Glutamatergic neuron (in vitro differentiated cells): ENCODE measurements at regions not wholly inside any gene's neighbourhood (a gene's known extent, or its start where the extent isn't known, plus 50 kb on each side); places are given as distances from the start of the nearest gene placed in this dataset.
"Not testable (repeated sequence)": the region's sequence is repeated elsewhere in the genome, so short reads cannot be mapped to it uniquely, and the experiment has no call there.

ENCODE experiments used
- DNase-seq: peaks from one replicate; pipeline ENCODE4 v3.0.0; 2022
- H3K27ac Mint-ChIP-seq: one replicate; pipeline ENCODE4 v1.8.0; 2020; ENCODE audit warnings: mild to moderate bottlenecking, mixed read lengths, inconsistent platforms; ENCODE audit not compliant: unreplicated experiment
- H3K27me3 Mint-ChIP-seq: one replicate; pipeline ENCODE4 v1.8.0; 2020; ENCODE audit warnings: mild to moderate bottlenecking, moderate library complexity, mixed read lengths, inconsistent platforms; ENCODE audit not compliant: unreplicated experiment
- H3K36me3 Mint-ChIP-seq: one replicate; pipeline ENCODE4 v1.8.0; 2020; ENCODE audit warnings: mild to moderate bottlenecking, mixed read lengths, inconsistent platforms; ENCODE audit not compliant: unreplicated experiment
- H3K4me1 Mint-ChIP-seq: one replicate; pipeline ENCODE4 v1.8.0; 2020; ENCODE audit warnings: mild to moderate bottlenecking, low read depth, mixed read lengths, inconsistent platforms; ENCODE audit not compliant: unreplicated experiment
- H3K4me3 Mint-ChIP-seq: one replicate; pipeline ENCODE4 v1.8.0; 2020; ENCODE audit warnings: mild to moderate bottlenecking, mixed read lengths, inconsistent platforms; ENCODE audit not compliant: unreplicated experiment
- H3K9me3 Mint-ChIP-seq: one replicate; pipeline ENCODE4 v1.8.0; 2020; ENCODE audit warnings: mild to moderate bottlenecking, moderate library complexity, mixed read lengths, inconsistent platforms; ENCODE audit not compliant: unreplicated experiment
- CTCF ChIP-seq: fragments of 200-600 bp; sonication (generic); IDR thresholded peaks from one replicate; pipeline ENCODE4 v1.5.0; 2021; ENCODE audit not compliant: partially characterized antibody, unreplicated experiment

- no peak overlapping the region for H3K27ac Mint-ChIP-seq
- peaks cover 5% of the 10 kb centered on the region for H3K36me3 Mint-ChIP-seq
- H3K4me1 Mint-ChIP-seq = no peaks in the 10 kb centered on the region
- H3K4me3 Mint-ChIP-seq = no peak overlapping the region
- H3K9me3 Mint-ChIP-seq = peaks cover 5% of the 10 kb centered on the region
- TF ChIP-seq CTCF = no peak
- H3K27me3 Mint-ChIP-seq = peaks cover 21% of the 10 kb centered on the region
- DNase-seq = no peak
These were observed 83.3 kb downstream of the CPZ start for GRCh38 chr4:8675906-8676305.

DNA sequence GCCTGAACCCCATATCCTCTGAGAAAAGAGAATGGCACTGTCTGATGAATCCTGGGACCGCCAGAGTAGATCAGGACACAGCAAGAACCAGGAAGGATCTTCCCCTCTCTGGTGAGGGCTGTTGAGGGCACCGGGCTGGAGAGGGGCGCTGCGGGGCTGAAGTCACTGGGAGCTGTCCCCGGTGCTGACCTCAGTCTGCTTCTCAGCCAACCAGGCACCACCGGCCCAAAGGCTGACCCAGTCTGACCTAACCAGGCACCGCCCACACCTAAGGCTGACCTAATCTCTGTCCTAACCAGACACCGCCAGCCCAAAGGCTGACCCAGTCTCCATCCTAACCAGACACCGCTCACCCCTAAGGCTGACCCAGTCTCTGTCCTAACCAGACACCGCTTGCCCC is 82.8 kb downstream of the CPZ start:
- H3K27ac Mint-ChIP-seq = no peak overlapping the region
- H3K27me3 Mint-ChIP-seq = peaks cover 18% of the 10 kb centered on the region
- no peak for DNase-seq
- H3K9me3 Mint-ChIP-seq = peaks cover 5% of the 10 kb centered on the region
- H3K4me3 Mint-ChIP-seq = no peak overlapping the region
- H3K4me1 Mint-ChIP-seq = no peaks in the 10 kb centered on the region
- TF ChIP-seq CTCF = no peak
- peaks cover 5% of the 10 kb centered on the region for H3K36me3 Mint-ChIP-seq

DNA sequence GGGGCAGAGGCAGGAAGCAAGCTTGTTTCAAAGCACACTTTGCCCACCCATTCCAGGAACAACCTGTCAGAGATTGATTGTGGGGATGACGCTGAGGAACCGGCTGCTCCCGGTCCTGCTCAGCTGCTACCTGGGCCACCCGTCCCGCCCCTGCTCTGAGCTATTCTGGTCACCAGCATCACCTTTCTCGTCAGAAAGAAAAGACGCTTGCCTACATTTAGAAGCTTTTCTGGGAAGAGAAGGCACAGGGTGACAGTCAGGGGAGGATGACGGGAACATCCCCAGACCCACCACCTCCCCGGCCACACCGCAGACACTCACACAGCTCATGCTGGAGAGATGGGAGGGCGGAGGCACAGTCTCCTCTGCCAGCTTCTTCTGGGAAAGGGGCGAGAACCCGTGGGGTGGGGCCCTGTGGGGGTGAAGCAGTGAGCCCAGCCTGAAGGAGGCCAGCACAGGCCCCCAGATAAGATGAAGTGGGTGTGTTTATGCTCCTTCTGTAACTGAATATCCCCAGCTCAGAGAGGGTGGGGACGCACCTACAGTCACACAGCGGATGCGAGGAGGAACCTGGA is 81.8 kb downstream of the CPZ start:
- no peak overlapping the region for H3K4me3 Mint-ChIP-seq
- no peak for DNase-seq
- peaks cover 14% of the 10 kb centered on the region for H3K27me3 Mint-ChIP-seq
- H3K27ac Mint-ChIP-seq = no peak overlapping the region
- TF ChIP-seq CTCF = no peak
- H3K4me1 Mint-ChIP-seq = no peaks in the 10 kb centered on the region
- peaks cover 5% of the 10 kb centered on the region for H3K36me3 Mint-ChIP-seq
- peaks cover 5% of the 10 kb centered on the region for H3K9me3 Mint-ChIP-seq

- peaks cover 14% of the 10 kb centered on the region for H3K27me3 Mint-ChIP-seq
- not testable (repeated sequence) for DNase-seq, H3K36me3 Mint-ChIP-seq, H3K4me3 Mint-ChIP-seq, H3K4me1 Mint-ChIP-seq, H3K27ac Mint-ChIP-seq, H3K9me3 Mint-ChIP-seq
These were observed 80.5 kb downstream of the CPZ start for GRCh38 chr4:8673106-8673505.

- H3K27me3 Mint-ChIP-seq = peaks cover 14% of the 10 kb centered on the region
- TF ChIP-seq CTCF = no peak
These were observed 79.9 kb downstream of the CPZ start for GRCh38 chr4:8672486-8672885.

More at GRCh38 chr4:8672486-8672885, 79.9 kb downstream of the CPZ start:
- Mint-ChIP-seq H3K27ac (no peak overlapping the region), H3K4me1 (no peaks in the 10 kb centered on the region), H3K9me3 (peaks cover 1% of the 10 kb centered on the region), H3K4me3 (no peak overlapping the region), H3K36me3 (peaks cover 5% of the 10 kb centered on the region)
- no peak for DNase-seq
